Psoas muscle (tissue), 7 donors: ENCODE measurements at regions not wholly inside any gene's neighbourhood (a gene's known extent, or its start where the extent isn't known, plus 50 kb on each side); places are given as distances from the start of the nearest gene placed in this dataset.

ENCODE experiments used
- ATAC-seq, 4 donors: fragments of 200-7000 bp; cut with Tn5 transposase; one replicate each; pipeline ENCODE4 v1.9.1; 2020; ENCODE audit warnings: moderate library complexity in 3 of 4, mild to moderate bottlenecking in 2 of 4
- DNase-seq, 2 donors: peaks; one replicate each; pipeline ENCODE4 v3.0.0-alpha.2; 2020
- H3K27ac ChIP-seq: fragments of 200-600 bp; one replicate; pipeline ENCODE4 v1.8.0; 2022
- H3K27me3 ChIP-seq, 3 donors: fragments of 200-600 bp in 1 of 3; one replicate each; pipeline versions ENCODE4 v1.6.1 to v1.8.0; 2013 to 2022; ENCODE audit warnings: low read length in 2 of 3, mild to moderate bottlenecking in 2 of 3, moderate library complexity in 1 of 3; ENCODE audit not compliant: insufficient read depth in 3 of 3
- H3K36me3 ChIP-seq, 2 donors: fragments of 200-600 bp in 1 of 2; one replicate each; pipeline versions ENCODE4 v1.6.1 to v1.8.0; 2013 to 2022; ENCODE audit warnings: low read depth in 1 of 2, mild to moderate bottlenecking in 1 of 2, moderate library complexity in 1 of 2; ENCODE audit not compliant: insufficient read depth in 1 of 2
- H3K4me1 ChIP-seq: fragments of 200-600 bp; one replicate; pipeline ENCODE4 v1.8.0; 2022
- H3K4me3 ChIP-seq: fragments of 200-600 bp; one replicate; pipeline ENCODE4 v1.8.0; 2022; ENCODE audit warnings: mild to moderate bottlenecking
- H3K9me3 ChIP-seq: fragments of 200-600 bp; one replicate; pipeline ENCODE4 v1.8.0; 2022
- WGBS, 3 donors: extraction: QIAGEN DNeasy Blood & Tissue Kit; methylation state at CpG; one replicate each; pipeline versions ENCODE4 v1.1.6 to v1.1.7; 2013; 5-methylcytosine and 5-hydroxymethylcytosine counted together
- intact Hi-C, 2 donors: fragments of 100-400 bp; cut with DNase I; formaldehyde crosslinking; loops; one replicate each; pipeline versions ENCODE4 v1.11.0 to v1.14.2; 2022
- TF ChIP-seq, protein P1 (sequence below): fragments of 200-600 bp; IDR thresholded peaks from one replicate; pipeline ENCODE4 v1.8.0; 2022; ENCODE audit warnings: antibody characterized with exemption
- donor health status: healthy with polysubstance abuse.
- donor health status: DM: no; HTN: no; CAD: no; lungs with moderate emphysema.
- donor health status: Bipolar disorder and iron deficiency.
- donor health status: healthy.
- donor health status: DM: yes; HTN: yes; CAD: no.
- donor health status: DM: no; HTN: no; CAD: no.
- donor health status: DM: yes; HTN: yes; CAD: no.

DNA sequence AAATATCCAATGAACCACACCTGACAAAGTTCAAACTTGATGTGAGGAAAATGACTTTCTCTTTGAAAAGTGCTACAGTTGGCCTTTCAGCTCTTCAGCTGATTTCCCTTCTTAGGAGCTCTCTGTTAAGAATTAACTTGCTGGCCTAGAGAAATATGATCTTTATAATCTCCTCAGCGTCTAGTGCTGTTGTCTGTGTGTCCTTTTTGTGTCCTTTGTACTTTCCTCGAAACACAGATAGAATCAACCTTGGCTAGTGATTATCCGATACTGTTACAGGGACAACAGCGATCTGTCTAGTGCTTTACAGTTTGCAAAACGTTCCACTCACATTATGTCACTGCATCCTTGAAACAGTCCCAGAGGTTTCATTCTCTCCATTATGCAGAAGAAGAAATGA lies 162.8 kb upstream of the RMST start:
- intact Hi-C loops: loop anchor here in 1 of 2 donors (5.0 kb wide), 1 partner anchor 128 kb away; no protein-coding TSS in a partner anchor
- Histone ChIP-seq H3K9me3 (no peaks in the 10 kb centered on the region), H3K27ac (no peak overlapping the region), H3K4me3 (no peak overlapping the region), H3K4me1 (no peaks in the 10 kb centered on the region), H3K36me3 (no peaks in the 10 kb centered on the region), H3K27me3 (no peaks in the 10 kb centered on the region)
- WGBS, 3 donors: 65 to 69% (median 68%) methylated on average over 5 of the region's 5 CpGs
- TF ChIP-seq, protein P1, sequence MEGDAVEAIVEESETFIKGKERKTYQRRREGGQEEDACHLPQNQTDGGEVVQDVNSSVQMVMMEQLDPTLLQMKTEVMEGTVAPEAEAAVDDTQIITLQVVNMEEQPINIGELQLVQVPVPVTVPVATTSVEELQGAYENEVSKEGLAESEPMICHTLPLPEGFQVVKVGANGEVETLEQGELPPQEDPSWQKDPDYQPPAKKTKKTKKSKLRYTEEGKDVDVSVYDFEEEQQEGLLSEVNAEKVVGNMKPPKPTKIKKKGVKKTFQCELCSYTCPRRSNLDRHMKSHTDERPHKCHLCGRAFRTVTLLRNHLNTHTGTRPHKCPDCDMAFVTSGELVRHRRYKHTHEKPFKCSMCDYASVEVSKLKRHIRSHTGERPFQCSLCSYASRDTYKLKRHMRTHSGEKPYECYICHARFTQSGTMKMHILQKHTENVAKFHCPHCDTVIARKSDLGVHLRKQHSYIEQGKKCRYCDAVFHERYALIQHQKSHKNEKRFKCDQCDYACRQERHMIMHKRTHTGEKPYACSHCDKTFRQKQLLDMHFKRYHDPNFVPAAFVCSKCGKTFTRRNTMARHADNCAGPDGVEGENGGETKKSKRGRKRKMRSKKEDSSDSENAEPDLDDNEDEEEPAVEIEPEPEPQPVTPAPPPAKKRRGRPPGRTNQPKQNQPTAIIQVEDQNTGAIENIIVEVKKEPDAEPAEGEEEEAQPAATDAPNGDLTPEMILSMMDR: no peak
- ATAC-seq (no peak), DNase-seq (no peak)

DNA sequence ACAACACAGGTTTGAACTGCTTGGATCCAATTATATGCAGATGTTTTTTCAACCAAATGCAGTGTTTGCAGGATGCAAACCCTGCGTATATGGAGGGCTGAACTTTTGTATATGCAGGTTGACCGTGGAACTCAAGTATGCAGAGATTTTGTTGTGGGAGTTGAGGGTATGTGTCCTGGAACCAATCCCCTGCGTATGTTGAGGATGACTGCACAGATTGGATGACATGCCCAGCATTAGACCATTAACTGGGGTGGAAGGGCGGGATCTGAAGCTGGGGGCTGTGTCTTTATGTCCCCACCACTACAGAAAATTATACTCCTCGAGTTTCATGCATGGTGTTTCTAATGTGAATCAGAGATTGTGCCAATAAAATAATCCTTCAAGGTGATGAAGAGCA lies 162.2 kb upstream of the RMST start:
- Histone ChIP-seq H3K27me3 (no peaks in the 10 kb centered on the region), H3K4me3 (no peak overlapping the region), H3K27ac (no peak overlapping the region), H3K4me1 (no peaks in the 10 kb centered on the region), H3K36me3 (no peaks in the 10 kb centered on the region), H3K9me3 (no peaks in the 10 kb centered on the region)
- TF ChIP-seq, protein P1: no peak
- whole genome bisulfite sequencing, 3 donors: 66 to 81% (median 78%) methylated on average over 5 of the region's 5 CpGs
- intact Hi-C loops: no loop called here
- no peak for DNase-seq
- no peak for ATAC-seq

DNA sequence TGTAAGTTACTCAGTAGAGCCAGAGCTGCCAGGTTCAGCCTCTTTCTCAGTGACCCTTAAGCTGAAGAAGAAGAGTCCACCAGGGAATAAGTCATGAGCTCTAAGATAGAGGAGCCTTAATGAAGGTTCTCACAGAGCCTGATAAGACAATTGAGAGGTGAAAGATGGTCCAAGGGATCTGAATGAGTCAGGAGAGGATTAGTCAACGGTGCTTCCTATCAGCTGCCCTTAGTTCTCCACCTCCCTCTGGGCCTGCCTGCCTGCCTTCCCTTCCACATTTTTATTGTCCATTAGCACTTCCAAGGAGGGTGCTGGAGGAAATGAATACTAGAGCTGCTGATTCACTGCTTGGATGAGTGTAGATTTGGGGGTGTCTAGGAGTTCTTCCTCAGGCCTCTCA lies 161.7 kb upstream of the RMST start:
- intact Hi-C loops: no loop called here
- DNase-seq: no peak
- TF ChIP-seq, protein P1: no peak
- 43 to 64% (median 61%) methylated on average over 1 of the region's 1 CpG for WGBS, 3 donors
- no peak overlapping the region for H3K27ac ChIP-seq
- no peak overlapping the region for H3K4me3 ChIP-seq
- no peaks in the 10 kb centered on the region for H3K9me3 ChIP-seq
- no peaks in the 10 kb centered on the region for H3K4me1 ChIP-seq
- H3K36me3 ChIP-seq: no peaks in the 10 kb centered on the region
- no peak for ATAC-seq
- no peaks in the 10 kb centered on the region for H3K27me3 ChIP-seq

DNA sequence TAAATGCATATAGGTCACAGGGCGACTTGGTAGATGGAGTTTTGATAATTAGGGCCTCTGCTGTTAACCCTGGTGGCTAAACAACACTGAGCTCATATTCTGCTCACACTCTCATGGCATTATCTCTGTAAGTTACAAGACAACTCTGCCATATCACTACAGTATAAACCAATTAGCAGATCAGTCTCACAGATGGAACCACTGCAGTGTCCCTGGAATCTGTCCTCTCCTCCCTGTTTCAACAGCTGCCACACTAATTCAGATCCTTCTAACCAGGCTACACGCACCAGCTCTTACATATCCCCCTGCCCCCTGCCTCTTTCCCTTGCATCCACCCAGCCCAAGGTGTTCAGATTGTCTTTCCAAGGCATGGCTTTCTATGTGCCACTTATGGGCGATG lies 161.0 kb upstream of the RMST start:
- ATAC-seq: no peak

DNA sequence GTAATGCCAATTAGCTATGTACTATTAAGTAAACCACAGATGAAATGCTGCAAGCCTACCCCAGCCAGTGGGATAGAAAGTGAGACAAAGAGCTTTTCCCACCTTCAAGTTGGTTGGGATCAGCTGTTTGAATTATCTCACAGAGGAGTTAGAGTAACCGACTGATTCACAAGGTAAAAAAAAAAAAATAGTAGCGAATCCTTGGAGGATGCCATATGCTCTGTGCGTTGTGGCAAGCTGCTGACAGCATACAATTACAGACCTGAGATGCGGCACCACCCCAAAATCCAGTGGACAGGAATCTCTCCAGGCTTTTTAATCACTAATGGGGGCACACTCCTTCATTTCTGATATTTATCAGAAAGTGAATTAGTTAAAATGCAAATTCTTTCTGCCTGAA lies 157.0 kb upstream of the RMST start:
- no peak overlapping the region for H3K4me3 ChIP-seq
- no peak overlapping the region for H3K27ac ChIP-seq
- H3K27me3 ChIP-seq: no peaks in the 10 kb centered on the region
- ATAC-seq: no peak
- H3K4me1 ChIP-seq: no peaks in the 10 kb centered on the region
- no peak for DNase-seq
- H3K9me3 ChIP-seq: no peaks in the 10 kb centered on the region
- TF ChIP-seq, protein P1: no peak
- WGBS, 3 donors: 72 to 76% (median 73%) methylated on average over 4 of the region's 4 CpGs
- intact Hi-C loops: loop anchor here (5.0 kb wide), 2 partner anchors 318 to 728 kb away; no protein-coding TSS in a partner anchor
- no peaks in the 10 kb centered on the region for H3K36me3 ChIP-seq

More for the DNA sequence above, 161.0 kb upstream of the RMST start:
- DNase-seq: no peak
- no peaks in the 10 kb centered on the region for H3K27me3 ChIP-seq
- no peaks in the 10 kb centered on the region for H3K4me1 ChIP-seq
- no peaks in the 10 kb centered on the region for H3K36me3 ChIP-seq
- H3K27ac ChIP-seq: no peak overlapping the region
- no peaks in the 10 kb centered on the region for H3K9me3 ChIP-seq
- WGBS, 3 donors: 73 to 75% (median 74%) methylated on average over 3 of the region's 3 CpGs
- intact Hi-C loops: no loop called here
- TF ChIP-seq, protein P1: no peak
- H3K4me3 ChIP-seq: no peak overlapping the region
